Ovary (tissue), 7 donors: ENCODE measurements at regions not wholly inside any gene's neighbourhood (a gene's known extent, or its start where the extent isn't known, plus 50 kb on each side); places are given as distances from the start of the nearest gene placed in this dataset.
A peak's percentile ranks its signal among the peaks of the same experiment; 100 is the strongest.

Experiments used
- DNase-seq, 5 donors: peaks; one replicate each; pipeline ENCODE4 v3.0.0-alpha.2; 2019 to 2020
- H3K27ac ChIP-seq, 2 donors: fragments of 200-600 bp; one replicate each; pipeline versions ENCODE4 v1.5.1 to v1.8.0; 2019 to 2022
- H3K27me3 ChIP-seq: fragments of 200-600 bp; one replicate; pipeline ENCODE4 v1.8.0; 2022
- H3K36me3 ChIP-seq: fragments of 200-600 bp; sonication (generic); one replicate; pipeline ENCODE4 v1.5.1; 2019
- H3K4me1 ChIP-seq: one replicate; pipeline ENCODE4 v1.8.1; 2013; ENCODE audit warnings: mild to moderate bottlenecking, moderate library complexity; ENCODE audit not compliant: insufficient read depth
- H3K4me3 ChIP-seq: fragments of 200-600 bp; sonication (generic); one replicate; pipeline ENCODE4 v1.5.1; 2017
- H3K9me3 ChIP-seq, 2 donors: fragments of 200-600 bp in 1 of 2; sonication (generic) in 1 of 2; one replicate each; pipeline versions ENCODE4 v1.5.1 to v1.8.1; 2013 to 2019; ENCODE audit warnings: mild to moderate bottlenecking in 1 of 2, moderate library complexity in 1 of 2
- EP300 ChIP-seq: sonication (generic); formaldehyde crosslinking; IDR thresholded peaks from one replicate; pipeline ENCODE4 v1.6.1; 2017; ENCODE audit warnings: antibody characterized with exemption
- POLR2A ChIP-seq: fragments of 450-650 bp; IDR thresholded peaks from one replicate; pipeline ENCODE4 v1.6.1; 2017; ENCODE audit warnings: antibody characterized with exemption, mild to moderate bottlenecking, moderate library complexity
- WGBS, 3 donors: extraction: QIAGEN DNeasy Blood & Tissue Kit in 1 of 3; methylation state at CpG; one replicate each; pipeline versions ENCODE4 v1.1.5 to v1.1.7; 2013 to 2017; 5-methylcytosine and 5-hydroxymethylcytosine counted together
- intact Hi-C, 4 donors: fragments of 100-400 bp; cut with DNase I; formaldehyde crosslinking; loops; one replicate each; pipeline versions ENCODE4 v1.11.0 to v1.15.1; 2022 to 2023
- TF ChIP-seq, protein P1 (sequence below), 3 donors: fragments of 450-650 bp in 2 of 3; fragments of 200-600 bp in 1 of 3; IDR thresholded peaks; one replicate each; pipeline versions ENCODE4 v1.5.1 to v1.8.0; 2016 to 2022; ENCODE audit warnings: antibody characterized with exemption in 3 of 3, mild to moderate bottlenecking in 1 of 3
- donor health status: DM: no; HTN: no; CAD: no; lungs with moderate emphysema.
- donor health status: DM: no; HTN: no; CAD: no.
- donor health status: Bipolar disorder and iron deficiency.
- donor health status: DM: no; HTN: no; CAD: no.
- donor health status: DM: yes; HTN: yes; CAD: no.

DNA sequence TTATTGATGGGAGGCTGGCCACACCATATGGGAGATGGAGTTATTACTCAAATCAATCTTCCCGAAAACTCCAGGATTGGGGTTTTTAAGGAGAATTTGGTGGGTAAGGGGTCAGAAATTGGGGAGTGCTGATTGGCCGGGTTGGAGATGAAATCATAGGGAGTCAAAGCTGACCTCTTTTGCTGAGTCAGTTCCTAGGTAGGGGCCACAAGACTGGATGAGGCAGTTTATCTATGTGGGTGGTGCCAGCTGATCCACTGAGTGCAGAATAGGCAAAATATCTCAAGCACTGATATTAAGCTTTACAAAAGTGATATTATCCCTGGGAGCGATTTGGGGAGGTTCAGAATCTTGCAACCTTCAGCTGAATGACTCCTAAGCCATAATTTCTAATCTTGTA lies 75.7 kb upstream of the CLINT1 start:
- H3K4me3 ChIP-seq = no peak overlapping the region
- no peak for DNase-seq
- H3K4me1 ChIP-seq = no peaks in the 10 kb centered on the region
- H3K9me3 ChIP-seq = no peaks in the 10 kb centered on the region
- no peaks in the 10 kb centered on the region for H3K27me3 ChIP-seq
- no peak overlapping the region for H3K27ac ChIP-seq
- no peaks in the 10 kb centered on the region for H3K36me3 ChIP-seq
- WGBS, 3 donors = 90 to 92% (median 92%) methylated on average over 3 of the region's 3 CpGs
- intact Hi-C loops = no loop called here
- TF ChIP-seq, protein P1, sequence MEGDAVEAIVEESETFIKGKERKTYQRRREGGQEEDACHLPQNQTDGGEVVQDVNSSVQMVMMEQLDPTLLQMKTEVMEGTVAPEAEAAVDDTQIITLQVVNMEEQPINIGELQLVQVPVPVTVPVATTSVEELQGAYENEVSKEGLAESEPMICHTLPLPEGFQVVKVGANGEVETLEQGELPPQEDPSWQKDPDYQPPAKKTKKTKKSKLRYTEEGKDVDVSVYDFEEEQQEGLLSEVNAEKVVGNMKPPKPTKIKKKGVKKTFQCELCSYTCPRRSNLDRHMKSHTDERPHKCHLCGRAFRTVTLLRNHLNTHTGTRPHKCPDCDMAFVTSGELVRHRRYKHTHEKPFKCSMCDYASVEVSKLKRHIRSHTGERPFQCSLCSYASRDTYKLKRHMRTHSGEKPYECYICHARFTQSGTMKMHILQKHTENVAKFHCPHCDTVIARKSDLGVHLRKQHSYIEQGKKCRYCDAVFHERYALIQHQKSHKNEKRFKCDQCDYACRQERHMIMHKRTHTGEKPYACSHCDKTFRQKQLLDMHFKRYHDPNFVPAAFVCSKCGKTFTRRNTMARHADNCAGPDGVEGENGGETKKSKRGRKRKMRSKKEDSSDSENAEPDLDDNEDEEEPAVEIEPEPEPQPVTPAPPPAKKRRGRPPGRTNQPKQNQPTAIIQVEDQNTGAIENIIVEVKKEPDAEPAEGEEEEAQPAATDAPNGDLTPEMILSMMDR (IDR thresholded peaks at IDR 0.05) = no peak
- no peak for TF ChIP-seq EP300
- TF ChIP-seq POLR2A = no peak

DNA sequence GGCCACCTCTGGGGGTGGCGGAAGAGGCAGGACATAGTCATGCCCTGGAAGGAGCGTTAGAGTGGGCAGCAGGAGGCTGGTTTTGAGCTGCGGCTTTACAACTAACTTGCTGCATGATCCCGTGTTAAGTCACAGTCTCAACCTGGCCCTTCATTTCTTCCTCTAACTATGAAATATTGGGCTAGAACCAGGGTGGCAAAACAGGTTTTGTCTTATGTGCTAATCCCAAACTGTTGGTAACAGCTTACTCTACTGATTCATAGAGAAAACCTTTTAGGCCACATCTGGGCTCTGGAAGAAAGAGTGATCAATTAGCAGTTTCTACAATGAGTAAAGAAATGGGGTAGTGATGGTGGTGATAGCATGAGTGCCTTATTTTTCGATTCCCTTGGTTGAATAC lies 74.1 kb upstream of the CLINT1 start:
- H3K27ac ChIP-seq = no peak overlapping the region
- no peak overlapping the region for H3K4me3 ChIP-seq
- no peaks in the 10 kb centered on the region for H3K36me3 ChIP-seq
- WGBS, 3 donors = 87 to 97% (median 90%) methylated on average over 5 of the region's 5 CpGs
- no peaks in the 10 kb centered on the region for H3K4me1 ChIP-seq
- no peaks in the 10 kb centered on the region for H3K9me3 ChIP-seq
- intact Hi-C loops = no loop called here
- H3K27me3 ChIP-seq = no peaks in the 10 kb centered on the region
- no peak for DNase-seq
- TF ChIP-seq EP300 (no peak), POLR2A (no peak)
- TF ChIP-seq, protein P1 (IDR thresholded peaks at IDR 0.05) = no peak

DNA sequence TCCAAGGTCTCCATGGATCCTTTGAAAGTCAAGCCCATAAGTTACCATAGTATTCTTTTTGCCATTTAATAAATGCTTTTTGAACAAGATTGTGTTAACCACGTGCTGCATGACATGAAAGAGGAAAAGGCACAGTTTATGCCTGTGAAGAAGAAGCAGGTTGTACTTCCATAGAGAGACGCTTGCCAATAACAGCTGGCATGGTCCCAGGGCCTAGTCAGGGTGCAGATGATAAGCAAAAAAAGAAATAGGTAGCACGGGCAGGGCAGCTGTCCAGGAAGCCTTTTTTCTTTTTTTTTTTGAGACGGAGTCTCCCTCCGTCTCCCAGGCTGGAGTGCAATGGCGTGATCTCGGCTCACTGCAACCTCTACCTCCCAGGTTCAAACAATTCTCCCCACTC lies 71.8 kb upstream of the CLINT1 start:
- WGBS, 3 donors = 42 to 53% (median 43%) methylated on average over 7 of the region's 7 CpGs
- DNase-seq = peak in 2 of 5 donors; percentile 28 to 61
- Histone ChIP-seq H3K4me3 (no peak overlapping the region), H3K27ac (no peak overlapping the region), H3K27me3 (no peaks in the 10 kb centered on the region), H3K9me3 (no peaks in the 10 kb centered on the region), H3K4me1 (no peaks in the 10 kb centered on the region), H3K36me3 (no peaks in the 10 kb centered on the region)
- intact Hi-C loops = no loop called here
- TF ChIP-seq EP300 = no peak
- TF ChIP-seq, protein P1 (IDR thresholded peaks at IDR 0.05) = no peak
- TF ChIP-seq POLR2A = no peak

DNA sequence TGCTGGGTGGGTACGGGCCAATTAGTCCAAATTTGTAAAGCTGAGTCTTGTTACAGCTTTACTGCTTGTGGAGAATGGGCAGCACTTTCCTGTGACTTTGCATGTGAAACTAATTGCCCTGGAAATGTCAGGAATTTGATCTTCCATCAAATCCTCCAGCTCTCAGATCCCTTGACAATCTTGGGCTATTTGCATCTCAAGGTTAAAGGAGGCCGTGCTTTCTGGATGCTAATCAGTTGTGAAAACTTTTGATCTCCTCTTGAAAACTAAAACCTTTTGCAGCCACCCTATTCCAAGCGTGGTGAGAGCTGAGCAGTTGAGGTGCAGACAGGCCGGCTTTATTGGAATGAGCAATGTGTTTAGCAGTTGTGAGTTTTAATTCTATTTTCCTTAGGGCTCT lies 68.0 kb upstream of the CLINT1 start:
- H3K27me3 ChIP-seq = no peaks in the 10 kb centered on the region
- intact Hi-C loops = no loop called here
- H3K36me3 ChIP-seq = no peaks in the 10 kb centered on the region
- no peaks in the 10 kb centered on the region for H3K4me1 ChIP-seq
- no peaks in the 10 kb centered on the region for H3K9me3 ChIP-seq
- 72 to 85% (median 73%) methylated on average over 4 of the region's 4 CpGs for WGBS, 3 donors
- no peak for DNase-seq
- H3K27ac ChIP-seq = no peak overlapping the region
- no peak overlapping the region for H3K4me3 ChIP-seq
- TF ChIP-seq EP300 = no peak
- TF ChIP-seq, protein P1 (IDR thresholded peaks at IDR 0.05) = no peak
- no peak for TF ChIP-seq POLR2A
